Hypothalamus (tissue), 51 donors: ENCODE measurements at regions not wholly inside any gene's neighbourhood (a gene's known extent, or its start where the extent isn't known, plus 50 kb on each side); places are given as distances from the start of the nearest gene placed in this dataset.

Experiments
- DNase-seq, 51 donors: peaks; one replicate each; lab custom pipeline; 2025; lab: John Stamatoyannopoulos, UW

DNA sequence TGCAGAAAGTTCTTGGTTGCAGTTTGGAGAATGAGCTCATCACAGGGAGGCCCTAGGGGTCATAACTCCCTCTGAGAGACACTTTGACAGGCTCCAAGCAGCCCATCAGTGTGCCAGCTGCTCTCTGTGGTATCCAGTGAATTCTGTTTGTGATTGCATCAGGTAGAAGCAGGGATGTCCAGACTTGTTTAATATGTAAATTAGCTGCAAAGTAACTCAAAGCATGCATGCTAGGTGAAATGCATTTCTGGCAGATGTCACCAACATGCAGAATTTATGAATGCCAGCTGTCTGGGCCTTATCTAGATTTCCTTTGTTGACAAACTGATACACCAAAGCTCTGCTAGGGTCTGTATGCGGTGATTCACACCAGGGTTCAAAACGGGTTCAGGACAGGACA is 123.6 kb upstream of the MTNR1B start:
- no peak for DNase-seq

DNA sequence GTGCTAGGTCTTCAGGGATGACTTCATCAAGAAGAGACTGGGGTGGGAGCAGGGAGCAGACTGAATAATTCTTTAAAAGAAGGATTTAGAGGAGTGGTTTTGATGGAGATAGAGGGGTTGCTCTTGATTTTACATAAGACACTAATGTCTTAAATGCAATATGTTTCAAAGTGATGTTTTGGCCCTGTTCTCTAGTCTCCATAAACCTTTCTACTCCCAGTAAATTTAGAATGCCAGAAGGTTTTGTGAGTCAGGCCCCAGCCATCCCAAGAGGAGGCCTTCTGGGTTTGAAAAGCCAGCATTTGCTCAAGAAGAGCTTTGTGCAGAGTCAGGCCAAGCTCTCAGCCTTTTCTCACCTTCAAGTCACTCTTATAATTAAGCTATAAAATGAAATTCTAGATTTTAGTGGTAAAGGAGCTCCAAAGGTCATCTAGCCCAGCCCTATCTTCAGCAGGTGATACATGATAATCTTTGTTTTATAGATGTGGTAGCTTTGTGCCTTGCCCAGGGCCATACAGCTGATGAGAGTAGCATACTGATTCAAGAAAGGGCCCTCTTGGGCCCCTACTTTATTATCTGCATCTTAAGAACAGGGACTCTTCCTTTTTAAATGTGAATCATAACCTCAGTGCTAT is 122.8 kb upstream of the MTNR1B start:
- no peak for DNase-seq

DNA sequence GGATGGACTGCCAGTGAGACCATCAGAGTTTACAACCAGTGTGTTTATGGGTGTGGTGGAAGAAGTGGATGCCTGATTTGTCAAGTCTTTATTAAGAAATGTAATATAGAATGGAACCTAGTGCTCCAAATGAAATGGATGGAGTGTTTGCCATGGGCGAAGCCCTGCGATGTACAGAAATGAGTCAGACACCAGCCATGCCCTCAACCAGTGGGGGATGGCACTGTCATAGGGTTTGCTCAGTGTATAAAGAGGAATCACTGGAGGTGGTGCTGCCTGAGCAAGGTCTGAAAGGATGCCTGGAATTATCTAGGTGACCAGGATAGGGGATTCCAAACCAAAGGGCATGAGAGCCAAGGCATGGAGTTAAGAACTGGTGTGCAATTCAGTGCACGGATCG is 120.9 kb upstream of the MTNR1B start:
- no peak for DNase-seq

- DNase-seq: no peak
Observed at GRCh38 chr11:92850296-92850826, 119.1 kb upstream of the MTNR1B start.

DNA sequence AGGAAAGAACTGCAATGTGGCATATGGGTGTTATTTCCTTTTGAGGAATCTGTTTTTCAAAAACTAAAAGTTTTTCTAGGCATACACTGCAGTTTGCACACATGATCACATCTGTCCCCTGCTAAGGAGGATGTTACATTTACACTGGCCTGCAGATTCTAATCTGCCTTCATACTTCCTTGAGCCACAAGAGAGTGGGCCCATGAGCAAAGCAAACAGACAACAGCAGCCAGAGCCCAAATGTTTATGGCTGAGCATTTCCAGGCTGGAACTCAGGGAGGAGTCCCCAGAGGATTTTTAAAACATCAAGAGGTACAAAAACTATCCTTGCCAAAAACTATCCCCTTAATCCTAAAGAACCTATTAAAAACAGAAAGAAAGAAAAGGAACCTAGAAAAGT is 117.2 kb upstream of the MTNR1B start:
- DNase-seq: no peak

DNA sequence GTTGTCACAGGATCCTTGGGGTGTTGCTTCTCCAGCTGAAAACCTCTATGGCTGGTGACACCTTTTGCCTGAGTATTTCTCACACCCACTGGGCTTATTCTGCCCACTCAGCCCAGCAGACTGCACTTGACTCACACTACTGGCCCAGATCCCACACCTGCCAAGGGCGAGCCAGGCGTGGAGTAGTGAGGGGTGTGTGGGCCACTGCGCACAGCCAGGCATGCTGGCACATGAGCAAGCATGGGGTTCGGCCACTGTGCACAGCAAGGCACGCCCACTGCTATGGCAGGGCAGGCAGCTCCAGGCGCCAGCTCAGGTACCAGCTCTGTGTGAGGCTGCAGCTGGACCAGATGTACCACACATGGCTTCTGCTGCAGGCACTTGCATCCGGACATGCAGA is 116.5 kb upstream of the MTNR1B start:
- DNase-seq: peak in 1 of 51 donors; percentile 68

DNA sequence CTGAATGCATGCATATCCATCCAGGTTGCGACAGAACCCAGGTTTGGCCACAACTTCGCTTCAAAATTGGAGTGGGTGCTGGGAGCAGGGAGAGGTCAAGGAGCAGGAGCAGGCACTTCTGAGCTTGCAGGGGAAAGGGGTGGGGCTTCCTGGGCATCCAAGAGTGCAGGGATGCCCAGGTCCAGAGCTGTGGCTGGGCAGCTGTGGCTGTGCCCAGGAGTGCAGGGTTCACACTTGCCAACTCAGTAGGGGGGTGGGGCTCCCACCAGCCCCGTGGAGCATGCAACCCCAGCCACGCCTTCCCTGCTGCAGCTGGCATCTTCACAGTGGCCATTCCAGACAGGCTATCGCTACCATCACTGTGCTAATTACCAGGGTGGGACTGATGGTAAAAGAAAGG is 115.3 kb upstream of the MTNR1B start:
- DNase-seq: no peak

DNA sequence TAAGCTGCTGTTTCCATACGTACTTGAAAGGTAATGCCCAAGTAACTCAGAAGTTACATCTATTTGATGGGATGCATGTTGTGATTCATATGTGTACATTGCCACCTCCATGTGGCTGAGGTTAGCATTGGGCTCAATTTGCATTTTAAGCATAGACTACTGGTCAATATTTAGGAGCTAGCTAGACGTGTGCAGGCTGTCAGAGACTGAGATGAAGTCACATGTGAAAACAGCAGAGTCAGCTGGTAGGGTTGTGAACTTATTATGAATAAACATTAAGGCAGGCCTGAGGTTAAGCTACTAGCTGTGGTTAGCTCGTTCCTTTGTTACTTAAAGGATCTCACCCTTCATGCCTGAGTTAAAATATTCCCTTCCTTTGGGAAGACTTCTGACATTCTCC is 114.5 kb upstream of the MTNR1B start:
- DNase-seq: no peak

- DNase-seq: no peak
Observed at GRCh38 chr11:92855607-92856405, 113.6 kb upstream of the MTNR1B start.

DNA sequence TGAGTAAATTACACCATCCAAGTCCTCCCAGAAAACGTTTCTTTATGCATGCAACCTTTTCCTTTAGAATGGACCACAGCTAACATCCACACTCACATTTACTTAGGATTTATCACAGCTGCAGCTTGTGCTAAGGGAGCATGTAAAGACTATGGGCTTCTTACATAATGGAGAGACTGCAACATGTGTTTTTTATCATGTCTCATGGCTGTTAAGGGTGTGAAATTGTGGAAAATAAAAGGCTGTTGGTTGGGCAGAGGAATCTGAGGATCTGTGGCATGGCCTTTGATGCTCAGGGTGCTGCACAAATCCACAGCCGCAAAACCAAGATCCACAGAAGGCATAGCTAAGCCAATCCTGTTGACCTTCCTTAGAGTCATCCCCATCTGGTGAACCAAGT is 112.0 kb upstream of the MTNR1B start:
- DNase-seq: no peak

DNA sequence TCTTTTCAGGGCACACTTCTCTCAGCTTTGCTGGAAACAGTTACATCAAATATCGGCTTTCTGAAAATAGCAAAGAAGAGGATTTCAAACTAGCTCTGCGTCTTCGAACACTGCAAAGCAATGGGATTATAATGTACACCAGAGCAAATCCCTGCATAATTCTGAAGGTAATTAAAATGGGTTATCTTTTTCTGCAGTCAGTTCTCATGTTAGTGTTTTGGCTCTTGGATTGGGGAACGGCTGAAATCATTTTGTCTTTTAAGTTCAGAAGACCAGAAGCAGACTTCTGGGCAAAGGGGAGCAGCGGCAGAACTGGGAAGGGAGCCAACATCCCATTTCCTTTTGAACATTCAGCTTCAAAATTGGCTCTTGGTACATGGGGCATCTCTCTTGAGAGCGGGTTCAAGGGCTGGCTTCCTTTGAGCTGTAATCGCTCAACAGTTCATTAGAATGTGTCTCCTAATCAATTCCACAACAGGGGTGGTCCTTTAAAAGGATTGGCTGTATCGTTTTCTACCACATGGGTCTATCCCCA is 110.2 kb upstream of the MTNR1B start:
- peak in 14 of 51 donors; percentile 3 to 22 (median 8) for DNase-seq

DNA sequence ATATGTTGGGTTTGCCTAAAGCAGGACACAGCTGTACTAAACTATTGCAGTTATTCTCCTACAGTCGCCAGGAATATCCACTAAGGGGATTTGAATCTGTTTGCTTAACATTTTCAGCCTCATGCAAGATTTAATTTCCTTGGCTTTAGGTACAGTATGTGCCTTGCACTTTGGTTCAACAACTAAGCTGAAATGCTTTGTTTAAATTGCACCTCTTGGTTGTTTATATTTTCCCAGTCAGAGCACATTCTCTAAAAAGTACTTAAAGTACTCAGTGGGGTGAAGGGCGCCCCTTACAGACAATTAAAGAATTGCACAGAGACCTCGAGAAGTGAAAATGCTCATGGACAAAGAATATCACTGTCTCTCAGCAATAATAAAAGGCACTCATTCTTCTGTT is 107.8 kb upstream of the MTNR1B start:
- DNase-seq: no peak

- DNase-seq: no peak
Observed at GRCh38 chr11:92865352-92865751, 104.1 kb upstream of the MTNR1B start.

- no peak for DNase-seq
Observed at GRCh38 chr11:92866679-92867282, 102.7 kb upstream of the MTNR1B start.

GRCh38 chr11:92867913-92868619 is 101.4 kb upstream of the MTNR1B start:
- no peak for DNase-seq

DNA sequence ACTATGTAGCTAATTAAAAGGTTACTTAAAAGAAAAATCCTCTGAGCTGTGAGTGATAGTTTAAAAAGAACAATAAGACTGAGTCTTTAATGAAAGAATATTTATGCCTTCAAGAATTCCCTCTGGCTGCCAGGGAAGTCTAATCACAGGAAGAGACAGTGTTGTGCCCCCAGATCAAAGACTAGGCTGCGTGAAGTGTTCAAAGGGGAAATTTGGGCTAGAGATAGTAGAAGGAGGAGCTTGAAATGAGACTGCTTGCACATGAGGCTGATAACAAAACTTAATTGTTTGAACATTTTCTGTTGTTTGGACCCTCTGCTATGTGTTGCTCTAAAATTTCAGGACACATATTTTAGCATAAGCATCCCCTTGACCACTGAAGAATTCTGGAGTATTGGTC is 99.7 kb upstream of the MTNR1B start:
- DNase-seq: no peak

DNA sequence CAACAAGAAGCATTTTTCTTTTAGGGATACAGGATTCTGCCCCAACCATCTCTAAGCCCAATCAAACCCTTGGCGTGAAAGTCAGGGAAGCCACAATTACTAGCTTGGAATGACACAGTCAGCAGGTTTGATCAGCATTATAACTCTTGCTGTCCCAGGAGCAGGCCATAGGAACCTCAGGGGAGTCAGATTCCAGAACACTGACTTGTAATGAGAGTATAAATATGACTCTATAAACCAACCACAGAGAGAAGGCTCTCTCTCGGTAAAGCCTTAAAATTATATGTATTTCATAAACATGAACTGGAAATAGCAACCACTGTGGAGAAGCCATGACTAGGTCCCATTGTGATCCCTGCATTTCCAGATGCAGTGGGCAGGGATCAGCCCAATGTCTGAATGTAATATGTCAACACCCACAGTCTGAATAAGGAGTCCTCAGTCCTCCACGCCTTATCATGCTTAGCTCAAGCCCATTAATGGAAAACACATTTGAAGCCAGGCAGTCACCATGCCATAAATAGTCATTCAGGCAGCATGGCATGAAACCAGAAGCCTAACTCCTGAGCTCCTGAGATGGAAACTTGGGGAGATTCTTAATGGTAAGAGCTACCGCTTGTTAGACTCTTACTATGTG is 99.1 kb upstream of the MTNR1B start:
- no peak for DNase-seq

GRCh38 chr11:92873551-92873950 is 95.9 kb upstream of the MTNR1B start:
- no peak for DNase-seq

GRCh38 chr11:92875473-92875872 is 94.0 kb upstream of the MTNR1B start:
- DNase-seq: no peak

- no peak for DNase-seq
Observed at GRCh38 chr11:92879086-92879485, 90.4 kb upstream of the MTNR1B start.
